A673 (cell line): ENCODE measurements at regions not wholly inside any gene's neighbourhood (a gene's known extent, or its start where the extent isn't known, plus 50 kb on each side); places are given as distances from the start of the nearest gene placed in this dataset.

Experiments used
- EZH2 ChIP-seq: fragments of 200-600 bp; sonication (generic); IDR thresholded peaks from 2 replicates; pipeline ENCODE4 v1.6.1; 2017; ENCODE audit warnings: borderline replicate concordance, low read depth, mild to moderate bottlenecking, mixed read lengths, antibody characterized with exemption, low read length; ENCODE audit not compliant: poor library complexity, severe bottlenecking
- TF ChIP-seq, protein P1 (sequence below): fragments of 300-800, 200-600 bp; sonication (generic); conservative IDR thresholded peaks from 2 replicates; pipeline ENCODE4 v1.5.1; 2017; ENCODE audit warnings: low read depth, mild to moderate bottlenecking, antibody characterized with exemption, low read length, moderate library complexity, mixed read lengths

DNA sequence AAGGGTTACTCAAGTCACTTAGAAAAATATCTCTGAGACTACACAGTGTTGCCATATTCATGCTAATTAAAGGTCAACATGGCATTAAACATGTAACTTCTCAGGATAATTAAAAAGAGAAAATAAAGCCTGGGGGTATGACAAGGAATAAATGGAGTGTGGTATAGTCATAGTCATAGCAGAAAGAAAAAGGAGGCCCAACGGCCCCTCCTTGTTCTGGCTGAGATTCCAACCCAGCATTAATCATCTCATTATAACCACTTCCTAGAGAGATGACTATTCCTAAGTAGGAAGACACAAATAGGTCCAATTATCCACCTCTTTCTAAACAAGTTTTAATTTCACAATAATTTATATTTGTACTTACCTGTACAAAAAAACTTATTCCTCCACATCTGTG, 778.4 kb upstream of the AADAT start:
- TF ChIP-seq, protein P1, sequence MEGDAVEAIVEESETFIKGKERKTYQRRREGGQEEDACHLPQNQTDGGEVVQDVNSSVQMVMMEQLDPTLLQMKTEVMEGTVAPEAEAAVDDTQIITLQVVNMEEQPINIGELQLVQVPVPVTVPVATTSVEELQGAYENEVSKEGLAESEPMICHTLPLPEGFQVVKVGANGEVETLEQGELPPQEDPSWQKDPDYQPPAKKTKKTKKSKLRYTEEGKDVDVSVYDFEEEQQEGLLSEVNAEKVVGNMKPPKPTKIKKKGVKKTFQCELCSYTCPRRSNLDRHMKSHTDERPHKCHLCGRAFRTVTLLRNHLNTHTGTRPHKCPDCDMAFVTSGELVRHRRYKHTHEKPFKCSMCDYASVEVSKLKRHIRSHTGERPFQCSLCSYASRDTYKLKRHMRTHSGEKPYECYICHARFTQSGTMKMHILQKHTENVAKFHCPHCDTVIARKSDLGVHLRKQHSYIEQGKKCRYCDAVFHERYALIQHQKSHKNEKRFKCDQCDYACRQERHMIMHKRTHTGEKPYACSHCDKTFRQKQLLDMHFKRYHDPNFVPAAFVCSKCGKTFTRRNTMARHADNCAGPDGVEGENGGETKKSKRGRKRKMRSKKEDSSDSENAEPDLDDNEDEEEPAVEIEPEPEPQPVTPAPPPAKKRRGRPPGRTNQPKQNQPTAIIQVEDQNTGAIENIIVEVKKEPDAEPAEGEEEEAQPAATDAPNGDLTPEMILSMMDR = no peak
- no peak for TF ChIP-seq EZH2
